ENCODE measurements at regions not wholly inside any gene's neighbourhood (a gene's known extent, or its start where the extent isn't known, plus 50 kb on each side); places are given as distances from the start of the nearest gene placed in this dataset.

- no peak for FAIRE-seq
- Histone ChIP-seq H3K4me1 (ENCODE audit: control insufficient read depth, extremely low read depth, insufficient read depth, low read length) (no peaks in the 10 kb centered on the region), H3K9me1 (ENCODE audit: control insufficient read depth, extremely low read depth, insufficient read depth, low read length) (no peaks in the 10 kb centered on the region), H3K27ac (ENCODE audit: control insufficient read depth, insufficient read depth, low read length) (no peak overlapping the region), H4K20me1 (ENCODE audit: control insufficient read depth, extremely low read depth, insufficient read depth, low read length) (no peaks in the 10 kb centered on the region), H3K9me3 (ENCODE audit: control insufficient read depth, low read depth, low read length) (no peaks in the 10 kb centered on the region), H3K36me3 (ENCODE audit: control insufficient read depth in 2 of 2, extremely low read depth in 1 of 2, insufficient read depth in 2 of 2, low read length in 2 of 2) (no peaks in the 10 kb centered on the region), H3K9ac (ENCODE audit: control insufficient read depth, extremely low read depth, insufficient read depth, low read length) (no peak overlapping the region), H3K27me3 (ENCODE audit: control insufficient read depth, extremely low read depth, insufficient read depth, low read length) (no peaks in the 10 kb centered on the region), H3K4me2 (ENCODE audit: control insufficient read depth, extremely low read depth, insufficient read depth, low read depth, low read length) (no peak overlapping the region), H2AFZ (ENCODE audit: control insufficient read depth, low read length) (no peak overlapping the region), H3K4me3 (ENCODE audit: control insufficient read depth in 2 of 3, extremely low read depth in 1 of 3, insufficient read depth in 2 of 3, low read depth in 1 of 3, low read length in 3 of 3) (no peak overlapping the region), H3K79me2 (ENCODE audit: control insufficient read depth, insufficient read depth, low read length) (no peaks in the 10 kb centered on the region)
- TF ChIP-seq EZH2 (IDR thresholded peaks at IDR 0.05; ENCODE audit: low read length) = no peak
- no peak for TF ChIP-seq CTCF (optimal IDR thresholded peaks at IDR 0.05 in 1 of 3, IDR thresholded peaks at IDR 0.05 in 1 of 3, conservative IDR thresholded peaks at IDR 0.05 in 1 of 3; ENCODE audit: extremely low read depth in 1 of 3, insufficient read depth in 2 of 3, low read length in 3 of 3)
- no peak for DNase-seq (ENCODE audit: low read depth, low spot score)
- dilution Hi-C loops (cut with MboI; ENCODE audit: extremely low pct_ligation_motif_present, low sequenced_read_pairs) = no loop called here
These were observed 260.6 kb upstream of the NEBL start for GRCh38 chr10:21157664-21158063.

GRCh38 chr10:21150166-21150565 lies 253.1 kb upstream of the NEBL start:
- no peak for FAIRE-seq
- dilution Hi-C loops (cut with MboI; ENCODE audit: extremely low pct_ligation_motif_present, low sequenced_read_pairs) = no loop called here
- H3K79me2 ChIP-seq (ENCODE audit: control insufficient read depth, insufficient read depth, low read length) = no peaks in the 10 kb centered on the region
- no peak overlapping the region for H3K4me3 ChIP-seq (ENCODE audit: control insufficient read depth in 2 of 3, extremely low read depth in 1 of 3, insufficient read depth in 2 of 3, low read depth in 1 of 3, low read length in 3 of 3)
- no peak for TF ChIP-seq CTCF (optimal IDR thresholded peaks at IDR 0.05 in 1 of 3, IDR thresholded peaks at IDR 0.05 in 1 of 3, conservative IDR thresholded peaks at IDR 0.05 in 1 of 3; ENCODE audit: extremely low read depth in 1 of 3, insufficient read depth in 2 of 3, low read length in 3 of 3)
- TF ChIP-seq EZH2 (IDR thresholded peaks at IDR 0.05; ENCODE audit: low read length) = no peak
- H3K36me3 ChIP-seq (ENCODE audit: control insufficient read depth in 2 of 2, extremely low read depth in 1 of 2, insufficient read depth in 2 of 2, low read length in 2 of 2) = no peaks in the 10 kb centered on the region
- H3K9me1 ChIP-seq (ENCODE audit: control insufficient read depth, extremely low read depth, insufficient read depth, low read length) = peaks cover 2% of the 10 kb centered on the region
- H3K27me3 ChIP-seq (ENCODE audit: control insufficient read depth, extremely low read depth, insufficient read depth, low read length) = no peaks in the 10 kb centered on the region
- H2AFZ ChIP-seq (ENCODE audit: control insufficient read depth, low read length) = no peak overlapping the region
- no peak overlapping the region for H3K4me2 ChIP-seq (ENCODE audit: control insufficient read depth, extremely low read depth, insufficient read depth, low read depth, low read length)
- no peak for DNase-seq (ENCODE audit: low read depth, low spot score)
- H3K9me3 ChIP-seq (ENCODE audit: control insufficient read depth, low read depth, low read length) = no peaks in the 10 kb centered on the region
- H3K27ac ChIP-seq (ENCODE audit: control insufficient read depth, insufficient read depth, low read length) = no peak overlapping the region
- H3K4me1 ChIP-seq (ENCODE audit: control insufficient read depth, extremely low read depth, insufficient read depth, low read length) = no peaks in the 10 kb centered on the region
- no peaks in the 10 kb centered on the region for H4K20me1 ChIP-seq (ENCODE audit: control insufficient read depth, extremely low read depth, insufficient read depth, low read length)
- H3K9ac ChIP-seq (ENCODE audit: control insufficient read depth, extremely low read depth, insufficient read depth, low read length) = no peak overlapping the region

Data from keratinocyte (primary cell).